ENCODE measurements at regions not wholly inside any gene's neighbourhood (a gene's known extent, or its start where the extent isn't known, plus 50 kb on each side); places are given as distances from the start of the nearest gene placed in this dataset.

DNA sequence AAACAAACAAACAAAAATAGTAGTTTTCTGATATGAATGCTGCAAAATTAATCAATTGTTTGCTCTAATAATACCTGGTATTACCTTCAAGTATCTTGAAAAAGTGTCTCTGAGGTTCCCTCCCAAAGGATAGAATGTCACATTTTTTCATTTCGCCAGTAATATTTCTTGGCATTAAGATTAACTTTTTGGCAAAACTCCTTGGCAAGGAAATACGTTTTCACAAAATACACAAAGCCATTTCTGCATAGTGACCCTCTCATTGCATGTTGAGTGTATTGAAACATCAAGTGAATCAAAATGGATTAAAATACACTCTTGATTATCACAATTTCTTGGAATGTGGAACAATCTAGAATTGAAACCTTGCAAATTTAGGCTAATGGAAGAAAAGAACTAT is 230.5 kb downstream of the ATPSCKMT start:
- Histone ChIP-seq H3K79me1 (ENCODE audit: insufficient read depth, low read depth, low read length, poor library complexity, severe bottlenecking) (no peaks in the 10 kb centered on the region), H3K4ac (ENCODE audit: low read depth, low read length) (no peak overlapping the region), H2AK5ac (ENCODE audit: insufficient read length, low read length) (no peak overlapping the region), H3K79me2 (ENCODE audit: insufficient read depth, low read length) (no peaks in the 10 kb centered on the region), H2BK5ac (ENCODE audit: insufficient read length, low read length) (no peak overlapping the region), H3T11ph (ENCODE audit: low read length) (no peak overlapping the region), H2BK12ac (ENCODE audit: insufficient read length, low read depth, low read length) (no peak overlapping the region), H2BK15ac (ENCODE audit: low read depth, low read length) (no peak overlapping the region), H4K5ac (ENCODE audit: insufficient read length, low read depth, low read length) (no peak overlapping the region), H3K9ac (ENCODE audit: extremely low read depth, insufficient read length, low read length) (no peak overlapping the region), H2BK120ac (ENCODE audit: low read depth, low read length, poor library complexity, severe bottlenecking) (no peak overlapping the region), H3K27me3 (ENCODE audit: insufficient read depth, low read length) (no peaks in the 10 kb centered on the region), H3K4me2 (ENCODE audit: insufficient read depth, insufficient read length, low read length) (no peak overlapping the region), H4K8ac (replicated peaks; ENCODE audit: insufficient read length, low read depth, low read length) (no peak overlapping the region), H3K14ac (ENCODE audit: insufficient read depth, low read length) (no peak overlapping the region), H3K56ac (ENCODE audit: insufficient read length, low read depth, low read length) (no peak overlapping the region), H4K91ac (ENCODE audit: insufficient read length, low read depth, low read length) (no peak overlapping the region), H3K4me1 (ENCODE audit: insufficient read depth, low read length) (no peaks in the 10 kb centered on the region), H3K9me3 (ENCODE audit: control insufficient read depth, low read depth, low read length) (no peaks in the 10 kb centered on the region), H2AFZ (ENCODE audit: low read length) (no peak overlapping the region), H2BK20ac (ENCODE audit: low read depth, low read length, poor library complexity, severe bottlenecking) (no peak overlapping the region), H3K23ac (ENCODE audit: insufficient read length, low read depth, low read length) (no peak overlapping the region), H4K20me1 (ENCODE audit: control insufficient read depth, insufficient read depth, insufficient read length) (no peaks in the 10 kb centered on the region), H3K18ac (ENCODE audit: insufficient read length, low read depth, low read length) (no peak overlapping the region), H3K27ac (ENCODE audit: insufficient read length, low read depth, low read length) (no peak overlapping the region), H3K23me2 (ENCODE audit: insufficient read length, low read depth, low read length, poor library complexity, severe bottlenecking) (no peaks in the 10 kb centered on the region)
- no peak overlapping the region for H3K4me3 Mint-ChIP-seq
- no CpG with 5 or more reads among the region's 2 CpGs for WGBS (ENCODE audit: extremely low coverage, insufficient read length, low lambda C conversion rate)
- peaks cover 0 to 4% (median 0%) of the 10 kb centered on the region in 3 experiments; a peak in 3 of 7 replicates for H3K36me3 Mint-ChIP-seq (ENCODE audit: insufficient read depth in 1 of 3, low read depth in 3 of 3)
- no peaks in the 10 kb centered on the region; the same call in 1 of the 2 replicates for H3K27me3 Mint-ChIP-seq (ENCODE audit: low read depth)
- no peak overlapping the region for H3K27ac Mint-ChIP-seq
- DNase-seq, result no peak
- TF ChIP-seq, protein P1, sequence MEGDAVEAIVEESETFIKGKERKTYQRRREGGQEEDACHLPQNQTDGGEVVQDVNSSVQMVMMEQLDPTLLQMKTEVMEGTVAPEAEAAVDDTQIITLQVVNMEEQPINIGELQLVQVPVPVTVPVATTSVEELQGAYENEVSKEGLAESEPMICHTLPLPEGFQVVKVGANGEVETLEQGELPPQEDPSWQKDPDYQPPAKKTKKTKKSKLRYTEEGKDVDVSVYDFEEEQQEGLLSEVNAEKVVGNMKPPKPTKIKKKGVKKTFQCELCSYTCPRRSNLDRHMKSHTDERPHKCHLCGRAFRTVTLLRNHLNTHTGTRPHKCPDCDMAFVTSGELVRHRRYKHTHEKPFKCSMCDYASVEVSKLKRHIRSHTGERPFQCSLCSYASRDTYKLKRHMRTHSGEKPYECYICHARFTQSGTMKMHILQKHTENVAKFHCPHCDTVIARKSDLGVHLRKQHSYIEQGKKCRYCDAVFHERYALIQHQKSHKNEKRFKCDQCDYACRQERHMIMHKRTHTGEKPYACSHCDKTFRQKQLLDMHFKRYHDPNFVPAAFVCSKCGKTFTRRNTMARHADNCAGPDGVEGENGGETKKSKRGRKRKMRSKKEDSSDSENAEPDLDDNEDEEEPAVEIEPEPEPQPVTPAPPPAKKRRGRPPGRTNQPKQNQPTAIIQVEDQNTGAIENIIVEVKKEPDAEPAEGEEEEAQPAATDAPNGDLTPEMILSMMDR (conservative IDR thresholded peaks at IDR 0.05), result no peak
- H3K4me1 Mint-ChIP-seq, result peaks cover 7 to 9% of the 10 kb centered on the region in 2 experiments; a peak in 2 of 4 replicates
- peaks cover 6 to 10% of the 10 kb centered on the region in 2 experiments; a peak in 4 of 5 replicates for H3K9me3 Mint-ChIP-seq
